ENCODE measurements at regions not wholly inside any gene's neighbourhood (a gene's known extent, or its start where the extent isn't known, plus 50 kb on each side); places are given as distances from the start of the nearest gene placed in this dataset.

DNA sequence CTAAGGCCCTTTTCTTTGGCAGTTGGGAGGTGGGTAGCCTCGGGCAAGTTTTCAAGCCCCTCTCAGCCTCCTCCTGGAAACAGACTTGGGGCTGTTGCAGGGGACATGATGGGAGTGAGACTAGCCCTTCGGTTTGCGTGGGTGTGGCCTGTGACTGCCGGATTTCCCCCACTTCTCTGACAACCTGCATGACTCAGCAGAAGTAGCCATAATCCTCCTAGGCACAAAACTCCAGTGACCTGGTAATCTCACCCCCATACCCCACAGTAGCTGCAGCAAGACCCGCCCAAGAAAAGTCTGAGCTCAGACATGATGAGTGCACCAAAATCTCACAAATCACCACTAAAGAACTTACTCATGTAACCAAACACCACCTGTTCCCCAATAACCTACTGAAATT is 433.7 kb upstream of the AMOT start:
- Histone ChIP-seq H4K20me1 (ENCODE audit: insufficient read depth) (no peaks in the 10 kb centered on the region), H3K4me2 (ENCODE audit: low read length) (no peak overlapping the region), H3K9me3 (ENCODE audit: low read length) (no peaks in the 10 kb centered on the region), H3K9me2 (ENCODE audit: insufficient read depth, low read length) (no peaks in the 10 kb centered on the region), H3K4me3 (ENCODE audit: low read length) (no peak overlapping the region), H2AFZ (ENCODE audit: low read depth, low read length) (no peak overlapping the region), H3K27ac (ENCODE audit: low read length) (no peak overlapping the region), H3K36me3 (ENCODE audit: insufficient read depth, low read length) (no peaks in the 10 kb centered on the region), H3K79me2 (replicated peaks; ENCODE audit: insufficient read depth, low read length) (no peaks in the 10 kb centered on the region), H3K9ac (ENCODE audit: low read length) (no peak overlapping the region), H3K27me3 (ENCODE audit: insufficient read depth, low read depth, low read length) (no peaks in the 10 kb centered on the region), H3F3A (ENCODE audit: insufficient read depth, low read length, poor library complexity, severe bottlenecking) (no peaks in the 10 kb centered on the region)
- no peak for TF ChIP-seq MXI1 (conservative IDR thresholded peaks at IDR 0.05; ENCODE audit: poor library complexity, severe bottlenecking)
- TF ChIP-seq SMC3 (conservative IDR thresholded peaks at IDR 0.05; ENCODE audit: poor library complexity) = no peak
- TF ChIP-seq EZH2 (IDR thresholded peaks at IDR 0.05; ENCODE audit: borderline replicate concordance, insufficient read depth, low read length, poor library complexity, severe bottlenecking) = no peak
- TF ChIP-seq, protein P1, sequence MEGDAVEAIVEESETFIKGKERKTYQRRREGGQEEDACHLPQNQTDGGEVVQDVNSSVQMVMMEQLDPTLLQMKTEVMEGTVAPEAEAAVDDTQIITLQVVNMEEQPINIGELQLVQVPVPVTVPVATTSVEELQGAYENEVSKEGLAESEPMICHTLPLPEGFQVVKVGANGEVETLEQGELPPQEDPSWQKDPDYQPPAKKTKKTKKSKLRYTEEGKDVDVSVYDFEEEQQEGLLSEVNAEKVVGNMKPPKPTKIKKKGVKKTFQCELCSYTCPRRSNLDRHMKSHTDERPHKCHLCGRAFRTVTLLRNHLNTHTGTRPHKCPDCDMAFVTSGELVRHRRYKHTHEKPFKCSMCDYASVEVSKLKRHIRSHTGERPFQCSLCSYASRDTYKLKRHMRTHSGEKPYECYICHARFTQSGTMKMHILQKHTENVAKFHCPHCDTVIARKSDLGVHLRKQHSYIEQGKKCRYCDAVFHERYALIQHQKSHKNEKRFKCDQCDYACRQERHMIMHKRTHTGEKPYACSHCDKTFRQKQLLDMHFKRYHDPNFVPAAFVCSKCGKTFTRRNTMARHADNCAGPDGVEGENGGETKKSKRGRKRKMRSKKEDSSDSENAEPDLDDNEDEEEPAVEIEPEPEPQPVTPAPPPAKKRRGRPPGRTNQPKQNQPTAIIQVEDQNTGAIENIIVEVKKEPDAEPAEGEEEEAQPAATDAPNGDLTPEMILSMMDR (IDR thresholded peaks at IDR 0.05; ENCODE audit: poor library complexity, severe bottlenecking) = no peak
- TF ChIP-seq TAF1 (IDR thresholded peaks at IDR 0.05; ENCODE audit: low read depth) = no peak
- no peak for TF ChIP-seq RAD21 (conservative IDR thresholded peaks at IDR 0.05)
- TF ChIP-seq EP300 (conservative IDR thresholded peaks at IDR 0.05; ENCODE audit: poor library complexity, severe bottlenecking) = no peak
- TF ChIP-seq, protein P2, sequence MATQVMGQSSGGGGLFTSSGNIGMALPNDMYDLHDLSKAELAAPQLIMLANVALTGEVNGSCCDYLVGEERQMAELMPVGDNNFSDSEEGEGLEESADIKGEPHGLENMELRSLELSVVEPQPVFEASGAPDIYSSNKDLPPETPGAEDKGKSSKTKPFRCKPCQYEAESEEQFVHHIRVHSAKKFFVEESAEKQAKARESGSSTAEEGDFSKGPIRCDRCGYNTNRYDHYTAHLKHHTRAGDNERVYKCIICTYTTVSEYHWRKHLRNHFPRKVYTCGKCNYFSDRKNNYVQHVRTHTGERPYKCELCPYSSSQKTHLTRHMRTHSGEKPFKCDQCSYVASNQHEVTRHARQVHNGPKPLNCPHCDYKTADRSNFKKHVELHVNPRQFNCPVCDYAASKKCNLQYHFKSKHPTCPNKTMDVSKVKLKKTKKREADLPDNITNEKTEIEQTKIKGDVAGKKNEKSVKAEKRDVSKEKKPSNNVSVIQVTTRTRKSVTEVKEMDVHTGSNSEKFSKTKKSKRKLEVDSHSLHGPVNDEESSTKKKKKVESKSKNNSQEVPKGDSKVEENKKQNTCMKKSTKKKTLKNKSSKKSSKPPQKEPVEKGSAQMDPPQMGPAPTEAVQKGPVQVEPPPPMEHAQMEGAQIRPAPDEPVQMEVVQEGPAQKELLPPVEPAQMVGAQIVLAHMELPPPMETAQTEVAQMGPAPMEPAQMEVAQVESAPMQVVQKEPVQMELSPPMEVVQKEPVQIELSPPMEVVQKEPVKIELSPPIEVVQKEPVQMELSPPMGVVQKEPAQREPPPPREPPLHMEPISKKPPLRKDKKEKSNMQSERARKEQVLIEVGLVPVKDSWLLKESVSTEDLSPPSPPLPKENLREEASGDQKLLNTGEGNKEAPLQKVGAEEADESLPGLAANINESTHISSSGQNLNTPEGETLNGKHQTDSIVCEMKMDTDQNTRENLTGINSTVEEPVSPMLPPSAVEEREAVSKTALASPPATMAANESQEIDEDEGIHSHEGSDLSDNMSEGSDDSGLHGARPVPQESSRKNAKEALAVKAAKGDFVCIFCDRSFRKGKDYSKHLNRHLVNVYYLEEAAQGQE (IDR thresholded peaks at IDR 0.05; ENCODE audit: borderline replicate concordance) = no peak
- TF ChIP-seq POLR2AphosphoS5 (IDR thresholded peaks at IDR 0.05) = no peak

GRCh38 chrX:113269203-113269602 is 428.6 kb upstream of the AMOT start:
- TF ChIP-seq EP300 (conservative IDR thresholded peaks at IDR 0.05; ENCODE audit: poor library complexity, severe bottlenecking) (no peak), MXI1 (conservative IDR thresholded peaks at IDR 0.05; ENCODE audit: poor library complexity, severe bottlenecking) (no peak), TAF1 (IDR thresholded peaks at IDR 0.05; ENCODE audit: low read depth) (no peak), SMC3 (conservative IDR thresholded peaks at IDR 0.05; ENCODE audit: poor library complexity) (no peak), EZH2 (IDR thresholded peaks at IDR 0.05; ENCODE audit: borderline replicate concordance, insufficient read depth, low read length, poor library complexity, severe bottlenecking) (no peak), POLR2AphosphoS5 (IDR thresholded peaks at IDR 0.05) (no peak), RAD21 (conservative IDR thresholded peaks at IDR 0.05) (no peak)
- TF ChIP-seq, protein P1 (IDR thresholded peaks at IDR 0.05; ENCODE audit: poor library complexity, severe bottlenecking) = no peak
- TF ChIP-seq, protein P2 (IDR thresholded peaks at IDR 0.05; ENCODE audit: borderline replicate concordance) = no peak
- Histone ChIP-seq H3K27me3 (ENCODE audit: insufficient read depth, low read depth, low read length) (no peaks in the 10 kb centered on the region), H3K9me2 (ENCODE audit: insufficient read depth, low read length) (no peaks in the 10 kb centered on the region), H3K36me3 (ENCODE audit: insufficient read depth, low read length) (no peaks in the 10 kb centered on the region), H3K79me2 (replicated peaks; ENCODE audit: insufficient read depth, low read length) (no peaks in the 10 kb centered on the region), H3K4me2 (ENCODE audit: low read length) (no peak overlapping the region), H3K9ac (ENCODE audit: low read length) (no peak overlapping the region), H2AFZ (ENCODE audit: low read depth, low read length) (no peak overlapping the region), H3K27ac (ENCODE audit: low read length) (no peak overlapping the region), H3K9me3 (ENCODE audit: low read length) (no peaks in the 10 kb centered on the region), H4K20me1 (ENCODE audit: insufficient read depth) (no peaks in the 10 kb centered on the region), H3F3A (ENCODE audit: insufficient read depth, low read length, poor library complexity, severe bottlenecking) (no peaks in the 10 kb centered on the region), H3K4me3 (ENCODE audit: low read length) (no peak overlapping the region)
